H1 (cell line): ENCODE measurements at regions not wholly inside any gene's neighbourhood (a gene's known extent, or its start where the extent isn't known, plus 50 kb on each side); places are given as distances from the start of the nearest gene placed in this dataset.

Source experiments
- CTCF ChIA-PET: fragments of 300-600 bp; sonication (Branson Sonifier 250); formaldehyde crosslinking; loops from one replicate; lab custom pipeline; 2021; ENCODE audit not compliant: partially characterized antibody; lab: Charles Lee
- POLR2A ChIA-PET: fragments of 300-600 bp; sonication (Branson Sonifier 250); formaldehyde crosslinking; loops from one replicate; lab custom pipeline; 2021; ENCODE audit warnings: inconsistent platforms; ENCODE audit not compliant: partially characterized antibody; lab: Charles Lee
- DNase-seq, 2 experiments: peaks; one replicate each; pipeline versions ENCODE4 v3.0.0 to v3.0.0-alpha.2; 2010 to 2022; ENCODE audit warnings: low spot score in 2 of 2, low read depth in 1 of 2, mixed read lengths in 1 of 2
- FAIRE-seq: peaks from 2 replicates; lab custom pipeline; 2011; peaks lifted over from hg19 to GRCh38; lab: Jason Lieb, UNC
- H2AFZ ChIP-seq: 2 replicates; pipeline ENCODE4 v1.8.1; 2012; ENCODE audit warnings: low read length, inconsistent platforms
- H2AK5ac ChIP-seq: 2 replicates; pipeline ENCODE4 v1.6.1; 2013; ENCODE audit warnings: low read depth, low read length
- H2BK120ac ChIP-seq: replicated peaks from 2 replicates; pipeline ENCODE3; 2013; ENCODE audit warnings: low read depth, low read length, inconsistent platforms
- H2BK12ac ChIP-seq: 2 replicates; pipeline ENCODE4 v1.6.1; 2013; ENCODE audit warnings: low read depth, low read length
- H2BK15ac ChIP-seq: 2 replicates; pipeline ENCODE4 v1.6.1; 2013; ENCODE audit warnings: low read length
- H2BK20ac ChIP-seq: 2 replicates; pipeline ENCODE4 v1.6.1; 2013; ENCODE audit warnings: low read length
- H2BK5ac ChIP-seq: 2 replicates; pipeline ENCODE4 v1.6.1; 2013; ENCODE audit warnings: low read depth, low read length
- H3K14ac ChIP-seq: 2 replicates; pipeline ENCODE4 v1.6.1; 2013; ENCODE audit warnings: inconsistent platforms; ENCODE audit not compliant: insufficient read length
- H3K18ac ChIP-seq: 2 replicates; pipeline ENCODE4 v1.6.1; 2013; ENCODE audit warnings: low read length; ENCODE audit errors: extremely low read depth
- H3K23ac ChIP-seq: 2 replicates; pipeline ENCODE4 v1.6.1; 2013; ENCODE audit warnings: inconsistent platforms; ENCODE audit not compliant: insufficient read length
- H3K23me2 ChIP-seq: 2 replicates; pipeline ENCODE4 v1.6.1; 2013; ENCODE audit warnings: low read depth, low read length
- H3K27ac ChIP-seq: 2 replicates; pipeline ENCODE4 v1.6.1; 2011; ENCODE audit warnings: low read depth, low read length, inconsistent platforms
- H3K27me3 ChIP-seq, 4 experiments: replicated peaks in 1 of 4; 1 replicate in 1 of 4; 2 replicates in 3 of 4; pipeline versions ENCODE4 v1.6.1 to v1.8.1; 2011 to 2013; ENCODE audit warnings: low read length in 3 of 4, mild to moderate bottlenecking in 3 of 4, inconsistent platforms in 2 of 4, mixed read lengths in 2 of 4, moderate library complexity in 1 of 4; ENCODE audit not compliant: control insufficient read depth in 3 of 4, insufficient read depth in 3 of 4; ENCODE audit errors: extremely low read depth in 1 of 4
- H3K36me3 ChIP-seq, 4 experiments: 2 replicates each; pipeline versions ENCODE4 v1.6.1 to v1.8.1; 2011 to 2013; ENCODE audit warnings: mild to moderate bottlenecking in 4 of 4, low read length in 3 of 4, moderate library complexity in 2 of 4, control low read depth in 1 of 4, inconsistent platforms in 1 of 4; ENCODE audit not compliant: insufficient read depth in 4 of 4, control insufficient read depth in 2 of 4
- H3K4ac ChIP-seq: replicated peaks from 2 replicates; pipeline ENCODE3; 2013; ENCODE audit warnings: low read length, low read depth, mixed read lengths, inconsistent platforms; ENCODE audit not compliant: insufficient read length
- H3K4me1 ChIP-seq, 4 experiments: replicated peaks in 1 of 4; 1 replicate in 1 of 4; 2 replicates in 3 of 4; pipeline versions ENCODE4 v1.6.1 to v1.8.1; 2011 to 2013; ENCODE audit warnings: low read length in 3 of 4, inconsistent platforms in 2 of 4, mixed read lengths in 1 of 4; ENCODE audit not compliant: insufficient read depth in 4 of 4, control insufficient read depth in 3 of 4
- H3K4me2 ChIP-seq, 2 experiments: 2 replicates each; pipeline versions ENCODE4 v1.6.1 to v1.8.1; 2011 to 2013; ENCODE audit warnings: low read depth in 2 of 2, low read length in 2 of 2, control low read depth in 1 of 2, inconsistent platforms in 1 of 2, mild to moderate bottlenecking in 1 of 2; ENCODE audit not compliant: insufficient read depth in 1 of 2
- H3K4me3 ChIP-seq, 4 experiments: fragments of 200-600, 300-600 bp in 1 of 4; sonication (generic), shearing (Covaris generic), sonication (Bioruptor Twin) in 1 of 4; 2 replicates each; pipeline versions ENCODE4 v1.5.1 to v1.8.1; 2011 to 2016; ENCODE audit warnings: low read length in 4 of 4, low read depth in 3 of 4, control low read depth in 2 of 4, inconsistent platforms in 2 of 4, mild to moderate bottlenecking in 2 of 4, mixed read lengths in 1 of 4, moderate library complexity in 1 of 4; ENCODE audit not compliant: insufficient read depth in 2 of 4; ENCODE audit errors: extremely low read depth in 1 of 4
- H3K56ac ChIP-seq: replicated peaks from 2 replicates; pipeline ENCODE3; 2013; ENCODE audit warnings: low read depth, mild to moderate bottlenecking, mixed read lengths, low read length, inconsistent platforms; ENCODE audit not compliant: insufficient read length
- H3K79me1 ChIP-seq: 2 replicates; pipeline ENCODE4 v1.6.1; 2013; ENCODE audit warnings: low read depth, low read length, control low read depth
- H3K79me2 ChIP-seq, 2 experiments: 2 replicates each; pipeline versions ENCODE4 v1.6.1 to v1.8.1; 2012 to 2013; ENCODE audit warnings: low read length in 2 of 2, mild to moderate bottlenecking in 2 of 2, inconsistent platforms in 1 of 2; ENCODE audit not compliant: insufficient read depth in 2 of 2, control insufficient read depth in 1 of 2
- H3K9ac ChIP-seq, 4 experiments: replicated peaks in 1 of 4; 1 replicate in 1 of 4; 2 replicates in 3 of 4; pipeline versions ENCODE4 v1.6.1 to v1.8.1; 2011 to 2013; ENCODE audit warnings: low read depth in 3 of 4, low read length in 3 of 4, control low read depth in 2 of 4, mild to moderate bottlenecking in 2 of 4, moderate library complexity in 2 of 4, inconsistent platforms in 1 of 4; ENCODE audit errors: extremely low read depth in 1 of 4
- H3K9me3 ChIP-seq, 2 experiments: 2 replicates each; pipeline versions ENCODE4 v1.6.1 to v1.8.1; 2012 to 2013; ENCODE audit warnings: mild to moderate bottlenecking in 2 of 2, moderate library complexity in 2 of 2, control low read depth in 1 of 2, inconsistent platforms in 1 of 2, low read depth in 1 of 2, low read length in 1 of 2, mixed read lengths in 1 of 2; ENCODE audit not compliant: insufficient read depth in 2 of 2
- H4K20me1 ChIP-seq, 2 experiments: replicated peaks in 1 of 2; 2 replicates each; pipeline versions ENCODE3 to v1.8.1; 2011 to 2013; ENCODE audit warnings: inconsistent platforms in 2 of 2, low read length in 2 of 2, mild to moderate bottlenecking in 1 of 2; ENCODE audit not compliant: insufficient read depth in 2 of 2, control insufficient read depth in 1 of 2
- H4K5ac ChIP-seq: 2 replicates; pipeline ENCODE4 v1.6.1; 2013; ENCODE audit warnings: low read length, low read depth, mixed read lengths, inconsistent platforms; ENCODE audit not compliant: insufficient read length
- H4K8ac ChIP-seq: 2 replicates; pipeline ENCODE4 v1.8.0; 2013; ENCODE audit warnings: mild to moderate bottlenecking, moderate library complexity, low read length, inconsistent platforms; ENCODE audit not compliant: insufficient read depth; ENCODE audit errors: extremely low read depth
- H4K91ac ChIP-seq: replicated peaks from 2 replicates; pipeline ENCODE3; 2013; ENCODE audit warnings: low read length, mixed read lengths, inconsistent platforms; ENCODE audit not compliant: insufficient read length
- BCL11A ChIP-seq, 2 experiments: IDR thresholded peaks; one replicate each; pipeline ENCODE4 v1.6.1; 2011; ENCODE audit warnings: low read depth in 2 of 2, low read length in 2 of 2, mild to moderate bottlenecking in 2 of 2
- CEBPB ChIP-seq: IDR thresholded peaks from 2 replicates; pipeline ENCODE4 v1.6.1; 2012; ENCODE audit warnings: low read depth, low read length
- KDM1A ChIP-seq: fragments of 200-600, 300-600 bp; sonication (generic); IDR thresholded peaks from 2 replicates; pipeline ENCODE4 v1.7.1; 2016; ENCODE audit warnings: mild to moderate bottlenecking, low read length, borderline replicate concordance
- SIX5 ChIP-seq: IDR thresholded peaks from 2 replicates; pipeline ENCODE4 v1.6.1; 2011; ENCODE audit warnings: mild to moderate bottlenecking, low read depth, low read length
- SP1 ChIP-seq: IDR thresholded peaks from 2 replicates; pipeline ENCODE4 v1.6.1; 2011; ENCODE audit warnings: low read depth, low read length
- TCF12 ChIP-seq: IDR thresholded peaks from 2 replicates; pipeline ENCODE4 v1.6.1; 2011; ENCODE audit warnings: low read depth, mild to moderate bottlenecking, low read length
- WGBS, 2 experiments: shearing (Covaris generic) in 1 of 2; methylation state at CpG; one replicate each; pipeline versions ENCODE4 v1.1.6 to v1.1.7; 2013 to 2015; ENCODE audit warnings: low lambda C conversion rate in 2 of 2, mixed read lengths in 2 of 2, inconsistent platforms in 1 of 2, low coverage in 1 of 2, missing lambda C conversion rate in 1 of 2; ENCODE audit not compliant: insufficient replicate concordance in 2 of 2, insufficient coverage in 1 of 2, insufficient read length in 1 of 2; ENCODE audit errors: extremely low coverage in 1 of 2, missing lambda C conversion rate in 1 of 2; 5-methylcytosine and 5-hydroxymethylcytosine counted together
- TF ChIP-seq, protein P1 (sequence below), 3 experiments: IDR thresholded peaks; 1 replicate in 2 of 3; 2 replicates in 1 of 3; pipeline versions ENCODE4 v1.5.1 to v1.6.1; 2011; ENCODE audit warnings: low read length in 3 of 3, mild to moderate bottlenecking in 3 of 3, inconsistent platforms in 2 of 3, low read depth in 1 of 3, moderate library complexity in 1 of 3; ENCODE audit not compliant: insufficient read depth in 1 of 3; ENCODE audit errors: control extremely low read depth in 1 of 3

DNA sequence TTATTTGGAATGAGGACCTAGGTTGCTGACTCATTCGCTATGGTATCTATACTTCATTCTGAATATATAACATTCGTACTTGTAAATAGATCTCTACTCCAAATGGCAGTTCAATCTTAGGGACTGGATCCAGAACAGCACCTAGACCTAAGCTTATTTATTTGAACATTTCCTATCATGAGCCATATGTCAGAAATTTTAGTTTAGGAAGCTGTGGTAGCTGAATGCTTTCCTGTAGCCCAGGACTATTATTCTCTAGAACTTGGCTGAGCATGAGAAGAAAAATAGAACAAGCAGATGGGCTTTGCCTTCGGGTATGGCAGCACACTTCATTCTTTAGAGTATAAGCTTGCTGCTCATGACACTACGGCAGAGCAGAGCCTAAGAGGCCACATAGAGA is 1114.4 kb upstream of the B3GALT2 start:
- H3K56ac ChIP-seq: no peak overlapping the region
- H3K9ac ChIP-seq: no peak overlapping the region
- no peaks in the 10 kb centered on the region for H3K79me1 ChIP-seq
- H3K4me3 ChIP-seq: no peak overlapping the region
- no peaks in the 10 kb centered on the region for H3K79me2 ChIP-seq
- H3K14ac ChIP-seq: no peak overlapping the region
- no peak overlapping the region for H3K23ac ChIP-seq
- TF ChIP-seq, protein P1, sequence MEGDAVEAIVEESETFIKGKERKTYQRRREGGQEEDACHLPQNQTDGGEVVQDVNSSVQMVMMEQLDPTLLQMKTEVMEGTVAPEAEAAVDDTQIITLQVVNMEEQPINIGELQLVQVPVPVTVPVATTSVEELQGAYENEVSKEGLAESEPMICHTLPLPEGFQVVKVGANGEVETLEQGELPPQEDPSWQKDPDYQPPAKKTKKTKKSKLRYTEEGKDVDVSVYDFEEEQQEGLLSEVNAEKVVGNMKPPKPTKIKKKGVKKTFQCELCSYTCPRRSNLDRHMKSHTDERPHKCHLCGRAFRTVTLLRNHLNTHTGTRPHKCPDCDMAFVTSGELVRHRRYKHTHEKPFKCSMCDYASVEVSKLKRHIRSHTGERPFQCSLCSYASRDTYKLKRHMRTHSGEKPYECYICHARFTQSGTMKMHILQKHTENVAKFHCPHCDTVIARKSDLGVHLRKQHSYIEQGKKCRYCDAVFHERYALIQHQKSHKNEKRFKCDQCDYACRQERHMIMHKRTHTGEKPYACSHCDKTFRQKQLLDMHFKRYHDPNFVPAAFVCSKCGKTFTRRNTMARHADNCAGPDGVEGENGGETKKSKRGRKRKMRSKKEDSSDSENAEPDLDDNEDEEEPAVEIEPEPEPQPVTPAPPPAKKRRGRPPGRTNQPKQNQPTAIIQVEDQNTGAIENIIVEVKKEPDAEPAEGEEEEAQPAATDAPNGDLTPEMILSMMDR (IDR thresholded peaks at IDR 0.05; ENCODE audit: control extremely low read depth in 1 of 3, insufficient read depth in 1 of 3, low read depth in 1 of 3, low read length in 3 of 3): no peak
- TF ChIP-seq KDM1A (no peak), TCF12 (no peak), CEBPB (no peak), SIX5 (no peak), BCL11A (IDR thresholded peaks at IDR 0.05; ENCODE audit: low read depth in 2 of 2, low read length in 2 of 2) (no peak), SP1 (no peak)
- H2BK12ac ChIP-seq: no peak overlapping the region
- no peak overlapping the region for H3K27ac ChIP-seq
- no peak overlapping the region for H4K91ac ChIP-seq
- H2AFZ ChIP-seq: no peak overlapping the region
- no peaks in the 10 kb centered on the region for H3K36me3 ChIP-seq
- POLR2A ChIA-PET: no interaction called here
- no peak for DNase-seq
- 92% methylated on average over 4 of the region's 4 CpGs; no CpG with 5 or more reads in 1 of the 2 experiments for whole genome bisulfite sequencing, 2 experiments
- no peaks in the 10 kb centered on the region for H3K27me3 ChIP-seq
- no peak overlapping the region for H2BK120ac ChIP-seq
- no peaks in the 10 kb centered on the region for H3K4me1 ChIP-seq
- H4K8ac ChIP-seq: no peak overlapping the region
- no peak overlapping the region for H3K4ac ChIP-seq
- no peak overlapping the region for H2BK15ac ChIP-seq
- no peak overlapping the region for H2BK20ac ChIP-seq
- no peaks in the 10 kb centered on the region for H4K20me1 ChIP-seq
- no peak for FAIRE-seq
- H2AK5ac ChIP-seq: no peak overlapping the region
- no peaks in the 10 kb centered on the region for H3K23me2 ChIP-seq
- H4K5ac ChIP-seq: no peak overlapping the region
- H3K9me3 ChIP-seq: no peaks in the 10 kb centered on the region
- H2BK5ac ChIP-seq: no peak overlapping the region
- H3K18ac ChIP-seq: no peak overlapping the region
- no peak overlapping the region for H3K4me2 ChIP-seq
- CTCF ChIA-PET: interaction anchor here (0.6 to 1.9 kb wide), 2 partner anchors 168 to 183 kb away, joined by 3 to 4 read pairs; no protein-coding TSS in a partner anchor
